Activated CD8-positive, alpha-beta T cell treated with anti-CD3 and anti-CD28 coated beads for 36 hours (primary cell): ENCODE measurements at regions not wholly inside any gene's neighbourhood (a gene's known extent, or its start where the extent isn't known, plus 50 kb on each side); places are given as distances from the start of the nearest gene placed in this dataset.

Source experiments
- ATAC-seq: fragments of 200-7000 bp; cut with Tn5 transposase; one replicate; pipeline ENCODE4 v1.10.0; 2021; ENCODE audit warnings: mild to moderate bottlenecking, moderate library complexity
- CTCF ChIA-PET: fragments of 350-600 bp; sonication (Branson Sonifier 250); formaldehyde crosslinking; loops from one replicate; lab custom pipeline; 2021; ENCODE audit warnings: antibody characterized with exemption; lab: Charles Lee
- POLR2A ChIA-PET: fragments of 350-600 bp; sonication (Branson Sonifier 250); formaldehyde crosslinking; loops from one replicate; lab custom pipeline; 2021; ENCODE audit warnings: antibody characterized with exemption; lab: Charles Lee
- DNase-seq: peaks from one replicate; pipeline ENCODE4 v3.0.0-alpha.2; 2020
- H3K27ac Mint-ChIP-seq: one replicate; pipeline ENCODE4 v1.8.0; 2021; ENCODE audit warnings: mild to moderate bottlenecking, mixed read lengths
- H3K27me3 Mint-ChIP-seq: one replicate; pipeline ENCODE4 v1.8.0; 2021; ENCODE audit warnings: mixed read lengths
- H3K36me3 Mint-ChIP-seq: one replicate; pipeline ENCODE4 v1.8.0; 2021; ENCODE audit warnings: low read depth, mixed read lengths
- H3K4me1 Mint-ChIP-seq: one replicate; pipeline ENCODE4 v1.8.0; 2021; ENCODE audit warnings: low read depth, mixed read lengths
- H3K4me3 Mint-ChIP-seq: one replicate; pipeline ENCODE4 v1.8.0; 2021; ENCODE audit warnings: mild to moderate bottlenecking, moderate library complexity, mixed read lengths
- H3K9me3 Mint-ChIP-seq: one replicate; pipeline ENCODE4 v1.8.0; 2021; ENCODE audit warnings: mixed read lengths
- CTCF ChIP-seq: fragments of 200-600 bp; IDR thresholded peaks from one replicate; pipeline ENCODE4 v1.8.0; 2022; ENCODE audit warnings: antibody characterized with exemption, mild to moderate bottlenecking
- intact Hi-C: fragments of 100-400 bp; cut with micrococcal nuclease; formaldehyde crosslinking; loops from one replicate; pipeline ENCODE4 v1.10.0; 2022

GRCh38 chr20:22672191-22672590, 87.8 kb upstream of the FOXA2 start:
- DNase-seq (no peak), ATAC-seq (no peak)
- H3K27ac Mint-ChIP-seq = no peak overlapping the region
- TF ChIP-seq CTCF = no peak
- CTCF ChIA-PET = no interaction called here
- H3K4me1 Mint-ChIP-seq = no peaks in the 10 kb centered on the region
- POLR2A ChIA-PET = no interaction called here
- peaks cover 7% of the 10 kb centered on the region for H3K27me3 Mint-ChIP-seq
- H3K36me3 Mint-ChIP-seq = no peaks in the 10 kb centered on the region
- no peak overlapping the region for H3K4me3 Mint-ChIP-seq
- intact Hi-C loops = no loop called here
- peaks cover 14% of the 10 kb centered on the region for H3K9me3 Mint-ChIP-seq

GRCh38 chr20:22673467-22673866, 89.1 kb upstream of the FOXA2 start:
- POLR2A ChIA-PET = no interaction called here
- intact Hi-C loops = no loop called here

GRCh38 chr20:22675341-22675740, 91.0 kb upstream of the FOXA2 start:
- Mint-ChIP-seq H3K4me1 (no peaks in the 10 kb centered on the region), H3K36me3 (no peaks in the 10 kb centered on the region), H3K27me3 (no peaks in the 10 kb centered on the region), H3K9me3 (peaks cover 10% of the 10 kb centered on the region), H3K27ac (no peak overlapping the region), H3K4me3 (no peak overlapping the region)
- intact Hi-C loops = no loop called here
- ChIA-PET POLR2A (no interaction called here), CTCF (no interaction called here)
- ATAC-seq (no peak), DNase-seq (no peak)
- TF ChIP-seq CTCF = no peak

More at GRCh38 chr20:22673467-22673866, 89.1 kb upstream of the FOXA2 start:
- Mint-ChIP-seq H3K4me1 (no peaks in the 10 kb centered on the region), H3K4me3 (no peak overlapping the region), H3K36me3 (no peaks in the 10 kb centered on the region), H3K9me3 (peaks cover 11% of the 10 kb centered on the region), H3K27ac (no peak overlapping the region), H3K27me3 (peaks cover 3% of the 10 kb centered on the region)
- TF ChIP-seq CTCF = no peak
- ATAC-seq (no peak), DNase-seq (no peak)
- CTCF ChIA-PET = no interaction called here

- no peak overlapping the region for H3K27ac Mint-ChIP-seq
Observed at GRCh38 chr20:22678678-22679077, 94.3 kb upstream of the FOXA2 start.

GRCh38 chr20:22679197-22679596, 94.8 kb upstream of the FOXA2 start:
- Mint-ChIP-seq H3K36me3 (no peaks in the 10 kb centered on the region), H3K9me3 (peaks cover 7% of the 10 kb centered on the region), H3K4me3 (no peak overlapping the region), H3K27me3 (no peaks in the 10 kb centered on the region), H3K4me1 (no peaks in the 10 kb centered on the region), H3K27ac (no peak overlapping the region)
- POLR2A ChIA-PET = no interaction called here
- ATAC-seq = no peak
- intact Hi-C loops = no loop called here
- no peak for TF ChIP-seq CTCF
- DNase-seq = no peak
- CTCF ChIA-PET = interaction anchor here (0.8 kb wide), 1 partner anchor 13 kb away, joined by 3 read pairs; no protein-coding TSS in a partner anchor

More at GRCh38 chr20:22678678-22679077, 94.3 kb upstream of the FOXA2 start:
- no peak for TF ChIP-seq CTCF
- ChIA-PET POLR2A (no interaction called here), CTCF (interaction anchor here (0.8 kb wide), 1 partner anchor 13 kb away, joined by 3 read pairs; no protein-coding TSS in a partner anchor)
- H3K36me3 Mint-ChIP-seq = no peaks in the 10 kb centered on the region
- no peak for DNase-seq
- no peaks in the 10 kb centered on the region for H3K4me1 Mint-ChIP-seq
- H3K4me3 Mint-ChIP-seq = no peak overlapping the region
- no peak for ATAC-seq
- intact Hi-C loops = no loop called here
- H3K27me3 Mint-ChIP-seq = no peaks in the 10 kb centered on the region
- H3K9me3 Mint-ChIP-seq = peaks cover 7% of the 10 kb centered on the region
